Loucy (cell line): ENCODE measurements at regions not wholly inside any gene's neighbourhood (a gene's known extent, or its start where the extent isn't known, plus 50 kb on each side); places are given as distances from the start of the nearest gene placed in this dataset.

Experiments
- EZH2phosphoT487 ChIP-seq: fragments of 200-600 bp; IDR thresholded peaks from 2 replicates; pipeline ENCODE4 v1.6.1; 2018; ENCODE audit warnings: antibody characterized with exemption, mild to moderate bottlenecking, moderate library complexity, borderline replicate concordance
- TF ChIP-seq, protein P1 (sequence below): fragments of 200-600 bp; sonication (generic); conservative IDR thresholded peaks from 2 replicates; pipeline ENCODE4 v1.5.1; 2014; ENCODE audit warnings: mild to moderate bottlenecking, antibody characterized with exemption, low read length

DNA sequence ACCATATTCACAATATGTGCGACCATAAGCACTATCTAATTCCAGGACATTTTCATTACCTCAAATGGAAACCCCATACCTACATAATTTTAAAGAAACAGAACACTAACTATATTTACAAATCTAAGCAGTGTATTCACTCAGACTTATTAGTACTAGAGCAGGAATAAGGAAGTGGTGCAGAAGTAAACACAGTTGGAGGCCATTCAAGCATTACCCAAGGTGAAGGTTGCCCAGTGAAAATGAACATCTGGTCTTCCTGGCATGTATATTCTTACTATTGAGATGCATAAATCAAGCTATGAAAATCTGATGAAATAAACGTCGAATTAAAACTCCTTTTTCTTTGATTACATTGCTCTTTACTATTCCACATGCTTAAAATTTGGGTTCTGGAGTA, 78.9 kb upstream of the TTC14 start:
- TF ChIP-seq, protein P1, sequence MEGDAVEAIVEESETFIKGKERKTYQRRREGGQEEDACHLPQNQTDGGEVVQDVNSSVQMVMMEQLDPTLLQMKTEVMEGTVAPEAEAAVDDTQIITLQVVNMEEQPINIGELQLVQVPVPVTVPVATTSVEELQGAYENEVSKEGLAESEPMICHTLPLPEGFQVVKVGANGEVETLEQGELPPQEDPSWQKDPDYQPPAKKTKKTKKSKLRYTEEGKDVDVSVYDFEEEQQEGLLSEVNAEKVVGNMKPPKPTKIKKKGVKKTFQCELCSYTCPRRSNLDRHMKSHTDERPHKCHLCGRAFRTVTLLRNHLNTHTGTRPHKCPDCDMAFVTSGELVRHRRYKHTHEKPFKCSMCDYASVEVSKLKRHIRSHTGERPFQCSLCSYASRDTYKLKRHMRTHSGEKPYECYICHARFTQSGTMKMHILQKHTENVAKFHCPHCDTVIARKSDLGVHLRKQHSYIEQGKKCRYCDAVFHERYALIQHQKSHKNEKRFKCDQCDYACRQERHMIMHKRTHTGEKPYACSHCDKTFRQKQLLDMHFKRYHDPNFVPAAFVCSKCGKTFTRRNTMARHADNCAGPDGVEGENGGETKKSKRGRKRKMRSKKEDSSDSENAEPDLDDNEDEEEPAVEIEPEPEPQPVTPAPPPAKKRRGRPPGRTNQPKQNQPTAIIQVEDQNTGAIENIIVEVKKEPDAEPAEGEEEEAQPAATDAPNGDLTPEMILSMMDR = no peak
- no peak for TF ChIP-seq EZH2phosphoT487
